ENCODE measurements at regions not wholly inside any gene's neighbourhood (a gene's known extent, or its start where the extent isn't known, plus 50 kb on each side); places are given as distances from the start of the nearest gene placed in this dataset.

- TF ChIP-seq CTCF (IDR thresholded peaks at IDR 0.05) (no peak), POLR2A (IDR thresholded peaks at IDR 0.05) (no peak)
Measured at GRCh38 chr22:11360632-11361031, 4167.4 kb upstream of the OR11H1 start.
